ENCODE measurements at regions not wholly inside any gene's neighbourhood (a gene's known extent, or its start where the extent isn't known, plus 50 kb on each side); places are given as distances from the start of the nearest gene placed in this dataset.

- Histone ChIP-seq H2AFZ (ENCODE audit: low read length) (no peak overlapping the region), H3K27ac (ENCODE audit: low read length) (no peak overlapping the region), H3K36me3 (replicated peaks; ENCODE audit: insufficient read depth, low read length) (no peaks in the 10 kb centered on the region), H3K4me3 (ENCODE audit: low read length) (no peak overlapping the region), H3K9me2 (replicated peaks; ENCODE audit: insufficient read depth, low read length) (no peaks in the 10 kb centered on the region), H3F3A (ENCODE audit: insufficient read depth, low read length) (no peaks in the 10 kb centered on the region), H3K9ac (ENCODE audit: low read length) (no peak overlapping the region), H3K4me2 (ENCODE audit: low read depth, low read length) (no peak overlapping the region), H4K20me1 (ENCODE audit: insufficient read depth, low read length) (no peaks in the 10 kb centered on the region), H3K9me3 (replicated peaks; ENCODE audit: insufficient read depth, low read length) (no peaks in the 10 kb centered on the region), H3K4me1 (ENCODE audit: low read length) (no peaks in the 10 kb centered on the region), H3K27me3 (replicated peaks; ENCODE audit: insufficient read depth, low read length) (no peaks in the 10 kb centered on the region), H3K79me2 (ENCODE audit: low read length) (no peaks in the 10 kb centered on the region)
- TF ChIP-seq EZH2phosphoT487 (IDR thresholded peaks at IDR 0.05; ENCODE audit: low read length) (no peak), CTCF (IDR thresholded peaks at IDR 0.05; ENCODE audit: low read length) (no peak), EZH2 (optimal IDR thresholded peaks at IDR 0.05; ENCODE audit: low read depth, low read length) (no peak)
- no peak for DNase-seq
Observed at GRCh38 chr7:124120911-124121310, 88.0 kb upstream of the TMEM229A start.

- Histone ChIP-seq H3K9me2 (replicated peaks; ENCODE audit: insufficient read depth, low read length) (no peaks in the 10 kb centered on the region), H3K4me1 (ENCODE audit: low read length) (no peaks in the 10 kb centered on the region), H3F3A (ENCODE audit: insufficient read depth, low read length) (no peaks in the 10 kb centered on the region), H3K27ac (ENCODE audit: low read length) (no peak overlapping the region), H3K4me2 (ENCODE audit: low read depth, low read length) (no peak overlapping the region), H3K4me3 (ENCODE audit: low read length) (no peak overlapping the region), H2AFZ (ENCODE audit: low read length) (no peak overlapping the region), H3K79me2 (ENCODE audit: low read length) (no peaks in the 10 kb centered on the region), H3K36me3 (replicated peaks; ENCODE audit: insufficient read depth, low read length) (no peaks in the 10 kb centered on the region), H3K27me3 (replicated peaks; ENCODE audit: insufficient read depth, low read length) (no peaks in the 10 kb centered on the region), H3K9me3 (replicated peaks; ENCODE audit: insufficient read depth, low read length) (no peaks in the 10 kb centered on the region), H4K20me1 (ENCODE audit: insufficient read depth, low read length) (no peaks in the 10 kb centered on the region), H3K9ac (ENCODE audit: low read length) (no peak overlapping the region)
- DNase-seq: peak; percentile 5
- TF ChIP-seq EZH2phosphoT487 (IDR thresholded peaks at IDR 0.05; ENCODE audit: low read length): no peak
- TF ChIP-seq EZH2 (optimal IDR thresholded peaks at IDR 0.05; ENCODE audit: low read depth, low read length): no peak
- no peak for TF ChIP-seq CTCF (IDR thresholded peaks at IDR 0.05; ENCODE audit: low read length)
Observed at GRCh38 chr7:124113045-124113444, 80.2 kb upstream of the TMEM229A start.

GRCh38 chr7:124106575-124106974 is 73.7 kb upstream of the TMEM229A start:
- TF ChIP-seq CTCF (IDR thresholded peaks at IDR 0.05; ENCODE audit: low read length): no peak
- Histone ChIP-seq H3K27ac (ENCODE audit: low read length) (no peak overlapping the region), H3K4me3 (ENCODE audit: low read length) (no peak overlapping the region), H3K9me3 (replicated peaks; ENCODE audit: insufficient read depth, low read length) (no peaks in the 10 kb centered on the region), H3K79me2 (ENCODE audit: low read length) (no peaks in the 10 kb centered on the region), H3K9ac (ENCODE audit: low read length) (no peak overlapping the region), H3K4me1 (ENCODE audit: low read length) (no peaks in the 10 kb centered on the region), H3K36me3 (replicated peaks; ENCODE audit: insufficient read depth, low read length) (no peaks in the 10 kb centered on the region), H2AFZ (ENCODE audit: low read length) (no peak overlapping the region), H4K20me1 (ENCODE audit: insufficient read depth, low read length) (no peaks in the 10 kb centered on the region), H3F3A (ENCODE audit: insufficient read depth, low read length) (no peaks in the 10 kb centered on the region), H3K4me2 (ENCODE audit: low read depth, low read length) (no peak overlapping the region), H3K27me3 (replicated peaks; ENCODE audit: insufficient read depth, low read length) (no peaks in the 10 kb centered on the region), H3K9me2 (replicated peaks; ENCODE audit: insufficient read depth, low read length) (no peaks in the 10 kb centered on the region)
- no peak for DNase-seq

Data from MM.1S (cell line).